ENCODE measurements at regions not wholly inside any gene's neighbourhood (a gene's known extent, or its start where the extent isn't known, plus 50 kb on each side); places are given as distances from the start of the nearest gene placed in this dataset.

- no peak for TF ChIP-seq GATA2 (IDR thresholded peaks at IDR 0.05; ENCODE audit: low read depth, low read length)
- TF ChIP-seq GATA3 (IDR thresholded peaks at IDR 0.05; ENCODE audit: low read depth, low read length), result no peak
These were observed 183.6 kb upstream of the NOCT start for GRCh38 chr4:138831948-138832347.

Measured in SH-SY5Y (cell line).